BJ (cell line): ENCODE measurements at regions not wholly inside any gene's neighbourhood (a gene's known extent, or its start where the extent isn't known, plus 50 kb on each side); places are given as distances from the start of the nearest gene placed in this dataset.
A peak's percentile ranks its signal among the peaks of the same experiment; 100 is the strongest.

Experiments
- CTCF ChIA-PET: fragments of 350-600 bp; formaldehyde crosslinking; extraction: SDS; loops from one replicate; lab custom pipeline; 2021; ENCODE audit warnings: antibody characterized with exemption, inconsistent platforms; lab: Yijun Ruan, JAX
- POLR2A ChIA-PET: fragments of 300-600 bp; sonication (Branson Sonifier 250); formaldehyde crosslinking; extraction: SDS; loops from one replicate; lab custom pipeline; 2021; ENCODE audit warnings: antibody characterized with exemption; lab: Charles Lee
- DNase-seq: peaks from one replicate; pipeline ENCODE4 v3.0.0-alpha.2; 2011; ENCODE audit warnings: low read depth
- H3K27me3 ChIP-seq: 2 replicates; pipeline ENCODE4 v1.6.0; 2011; ENCODE audit warnings: low read length; ENCODE audit not compliant: control insufficient read depth, insufficient read depth
- H3K36me3 ChIP-seq: 2 replicates; pipeline ENCODE4 v1.5.1; 2011; ENCODE audit warnings: low read length; ENCODE audit not compliant: control insufficient read depth, insufficient read depth
- H3K4me3 ChIP-seq: 2 replicates; pipeline ENCODE4 v1.5.1; 2011; ENCODE audit warnings: low read depth, mild to moderate bottlenecking, control low read depth, low read length
- CTCF ChIP-seq: IDR thresholded peaks from 2 replicates; pipeline ENCODE4 v1.5.1; 2011; ENCODE audit warnings: low read depth, mild to moderate bottlenecking, control low read depth, inconsistent platforms, low read length, moderate library complexity; ENCODE audit not compliant: insufficient read depth

DNA sequence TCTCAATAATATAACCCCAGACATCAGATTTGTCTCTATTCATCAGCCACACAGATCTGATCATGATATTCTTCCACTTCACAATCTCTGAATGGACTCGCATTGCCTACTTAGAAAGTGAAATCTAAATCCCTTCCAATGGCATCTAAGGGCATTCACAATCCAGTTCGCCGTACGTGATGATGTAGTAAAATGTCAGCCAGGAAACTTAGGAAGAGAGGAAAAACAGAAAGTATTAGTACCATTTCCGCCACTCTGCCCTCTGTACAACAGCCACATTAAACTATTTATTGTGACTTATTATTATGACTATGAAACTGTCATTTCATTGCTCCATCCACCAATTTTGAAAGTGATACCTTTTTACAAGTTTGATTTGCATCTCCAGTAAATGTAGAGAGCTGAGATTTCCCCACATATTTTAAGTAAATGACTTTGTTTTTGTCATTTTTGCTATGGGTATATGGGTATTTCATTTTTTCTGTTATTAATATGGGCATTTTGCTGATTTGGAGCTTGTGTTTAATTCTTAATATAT is 69.4 kb upstream of the SMIM36 start:
- no peak for DNase-seq
- no peak for TF ChIP-seq CTCF
- ChIA-PET POLR2A (no interaction called here), CTCF (interaction anchor here (2.8 kb wide), 1 partner anchor 21 kb away, joined by 13 read pairs; no protein-coding TSS in a partner anchor)
- Histone ChIP-seq H3K36me3 (no peaks in the 10 kb centered on the region), H3K27me3 (no peaks in the 10 kb centered on the region), H3K4me3 (no peak overlapping the region)

- H3K4me3 ChIP-seq: no peak overlapping the region
- ChIA-PET POLR2A (no interaction called here), CTCF (interaction anchor here (0.6 to 1.1 kb wide), 3 partner anchors 11 to 24 kb away, joined by 3 read pairs; no protein-coding TSS in a partner anchor)
- DNase-seq: no peak
- H3K27me3 ChIP-seq: no peaks in the 10 kb centered on the region
- no peak for TF ChIP-seq CTCF
- no peaks in the 10 kb centered on the region for H3K36me3 ChIP-seq
Measured at GRCh38 chr17:55577687-55578086, 66.4 kb upstream of the SMIM36 start.

GRCh38 chr17:55576996-55577586 is 65.8 kb upstream of the SMIM36 start:
- TF ChIP-seq CTCF: no peak
- no peaks in the 10 kb centered on the region for H3K36me3 ChIP-seq
- DNase-seq: peak; percentile 45
- no peaks in the 10 kb centered on the region for H3K27me3 ChIP-seq
- ChIA-PET CTCF (interaction anchor here (0.6 to 1.3 kb wide), 6 partner anchors 12 to 240 kb away, joined by 3 to 4 read pairs (median 3); no protein-coding TSS in a partner anchor), POLR2A (interaction anchor here (0.6 kb wide), 1 partner anchor 157 kb away, joined by 21 read pairs; no protein-coding TSS in a partner anchor)
- peak overlapping the region; percentile 2 for H3K4me3 ChIP-seq

GRCh38 chr17:55576237-55576995 is 65.2 kb upstream of the SMIM36 start:
- H3K4me3 ChIP-seq: no peak overlapping the region; the same call in 1 of the 2 replicates
- H3K36me3 ChIP-seq: no peaks in the 10 kb centered on the region
- ChIA-PET POLR2A (interaction anchor here (0.6 kb wide), 1 partner anchor 158 kb away, joined by 21 read pairs; no protein-coding TSS in a partner anchor), CTCF (interaction anchor here (0.6 to 1.3 kb wide), 5 partner anchors 13 to 571 kb away, joined by 3 to 5 read pairs (median 4); no protein-coding TSS in a partner anchor)
- peak; percentile 39 for DNase-seq
- H3K27me3 ChIP-seq: no peaks in the 10 kb centered on the region
- TF ChIP-seq CTCF: no peak
